ENCODE measurements at regions not wholly inside any gene's neighbourhood (a gene's known extent, or its start where the extent isn't known, plus 50 kb on each side); places are given as distances from the start of the nearest gene placed in this dataset.

- CTCF ChIA-PET: interaction anchor here (0.6 to 1.5 kb wide), 2 partner anchors 12 to 235 kb away, joined by 4 to 6 read pairs; no protein-coding TSS in a partner anchor
- Histone ChIP-seq H3K27ac (no peak overlapping the region), H3K4me3 (no peak overlapping the region), H3K9me3 (no peaks in the 10 kb centered on the region), H3K4me2 (no peak overlapping the region), H3K4me1 (no peaks in the 10 kb centered on the region)
- ATAC-seq (no peak), DNase-seq (ENCODE audit: low read depth in 1 of 2, low spot score in 1 of 2) (no peak), FAIRE-seq (no peak)
- WGBS (ENCODE audit: missing lambda C conversion rate): 3% methylated on average over 1 of the region's 1 CpG
- TF ChIP-seq ATOH8 (CRISPR knock-in tag; IDR thresholded peaks at IDR 0.05; ENCODE audit: low read depth) (no peak), EHMT2 (IDR thresholded peaks at IDR 0.05; ENCODE audit: low read depth) (no peak), HOXA7 (CRISPR knock-in tag; IDR thresholded peaks at IDR 0.05) (no peak), HMGXB4 (CRISPR knock-in tag; IDR thresholded peaks at IDR 0.05; ENCODE audit: borderline replicate concordance) (no peak), NPAS2 (CRISPR knock-in tag; IDR thresholded peaks at IDR 0.05; ENCODE audit: borderline replicate concordance) (no peak), ESRRA (IDR thresholded peaks at IDR 0.05; ENCODE audit: borderline replicate concordance, low read length) (no peak), ZFP36 (IDR thresholded peaks at IDR 0.05; ENCODE audit: borderline replicate concordance, partially characterized antibody) (no peak), PBX3 (IDR thresholded peaks at IDR 0.05) (no peak), CHD4 (IDR thresholded peaks at IDR 0.05; ENCODE audit: borderline replicate concordance) (no peak), GATA3 (IDR thresholded peaks at IDR 0.05; ENCODE audit: borderline replicate concordance) (no peak), SMC3 (IDR thresholded peaks at IDR 0.05) (no peak), ZSCAN20 (CRISPR knock-in tag; IDR thresholded peaks at IDR 0.05) (no peak), POLR2A (IDR thresholded peaks at IDR 0.05; ENCODE audit: low read length) (no peak), FOXS1 (CRISPR knock-in tag; IDR thresholded peaks at IDR 0.05) (no peak), FOSL2 (IDR thresholded peaks at IDR 0.05) (no peak), FOSL2 (CRISPR knock-in tag; IDR thresholded peaks at IDR 0.05) (no peak), MAX (IDR thresholded peaks at IDR 0.05) (no peak), ZC3H11A (IDR thresholded peaks at IDR 0.05) (no peak), JUNB (IDR thresholded peaks at IDR 0.05) (no peak)
- POLR2A ChIA-PET: no interaction called here
Observed at GRCh38 chr2:60312618-60313017, 240.8 kb downstream of the BCL11A start.

- H3K4me1 ChIP-seq: no peaks in the 10 kb centered on the region
- H3K9me3 ChIP-seq: no peaks in the 10 kb centered on the region
- TF ChIP-seq HDAC2 (IDR thresholded peaks at IDR 0.05): no peak
- TF ChIP-seq PHF8 (IDR thresholded peaks at IDR 0.05; ENCODE audit: borderline replicate concordance, low read depth): no peak
- TF ChIP-seq EP300 (IDR thresholded peaks at IDR 0.05): no peak
- no peak for FAIRE-seq
- CTCF ChIA-PET: interaction anchor here (1.5 kb wide), 1 partner anchor 13 kb away, joined by 6 read pairs; no protein-coding TSS in a partner anchor
- H3K27ac ChIP-seq: no peak overlapping the region
- DNase-seq (ENCODE audit: low read depth in 1 of 2, low spot score in 1 of 2): no peak
- no peak overlapping the region for H3K4me2 ChIP-seq
- WGBS (ENCODE audit: missing lambda C conversion rate): 76% methylated on average over 1 of the region's 1 CpG
- H3K4me3 ChIP-seq: no peak overlapping the region
- POLR2A ChIA-PET: no interaction called here
- ATAC-seq: no peak
Observed at GRCh38 chr2:60311524-60311923, 241.9 kb downstream of the BCL11A start.

- WGBS (ENCODE audit: missing lambda C conversion rate): 26% methylated on average over 5 of the region's 5 CpGs
- H3K4me2 ChIP-seq: no peak overlapping the region
- ATAC-seq (no peak), DNase-seq (ENCODE audit: low read depth in 1 of 2, low spot score in 1 of 2) (no peak), FAIRE-seq (no peak)
- no peaks in the 10 kb centered on the region for H3K4me1 ChIP-seq
- H3K27ac ChIP-seq: no peak overlapping the region
- H3K4me3 ChIP-seq: no peak overlapping the region
- TF ChIP-seq BHLHE40 (IDR thresholded peaks at IDR 0.05; ENCODE audit: low read depth, low read length) (no peak), ZNF302 (CRISPR knock-in tag; IDR thresholded peaks at IDR 0.05) (no peak), ELK1 (IDR thresholded peaks at IDR 0.05; ENCODE audit: low read depth, low read length) (no peak), SMC3 (IDR thresholded peaks at IDR 0.05) (no peak), JUN (IDR thresholded peaks at IDR 0.05) (no peak), TFCP2L1 (CRISPR knock-in tag; IDR thresholded peaks at IDR 0.05) (no peak), KDM1A (IDR thresholded peaks at IDR 0.05; ENCODE audit: low read depth) (no peak), EHF (CRISPR knock-in tag; IDR thresholded peaks at IDR 0.05) (no peak), GATA3 (IDR thresholded peaks at IDR 0.05; ENCODE audit: borderline replicate concordance) (no peak), MAZ (IDR thresholded peaks at IDR 0.05; ENCODE audit: borderline replicate concordance, low read depth, low read length) (no peak), MYC (IDR thresholded peaks at IDR 0.05; ENCODE audit: borderline replicate concordance, low read length) (no peak), CEBPB (IDR thresholded peaks at IDR 0.05) (no peak), ZC3H11A (IDR thresholded peaks at IDR 0.05) (no peak)
- POLR2A ChIA-PET: no interaction called here
- CTCF ChIA-PET: no interaction called here
- H3K9me3 ChIP-seq: no peaks in the 10 kb centered on the region
Observed at GRCh38 chr2:60309941-60310660, 243.4 kb downstream of the BCL11A start.

Data from A549 (cell line).